ENCODE measurements at regions not wholly inside any gene's neighbourhood (a gene's known extent, or its start where the extent isn't known, plus 50 kb on each side); places are given as distances from the start of the nearest gene placed in this dataset.
A peak's percentile ranks its signal among the peaks of the same experiment; 100 is the strongest.

DNA sequence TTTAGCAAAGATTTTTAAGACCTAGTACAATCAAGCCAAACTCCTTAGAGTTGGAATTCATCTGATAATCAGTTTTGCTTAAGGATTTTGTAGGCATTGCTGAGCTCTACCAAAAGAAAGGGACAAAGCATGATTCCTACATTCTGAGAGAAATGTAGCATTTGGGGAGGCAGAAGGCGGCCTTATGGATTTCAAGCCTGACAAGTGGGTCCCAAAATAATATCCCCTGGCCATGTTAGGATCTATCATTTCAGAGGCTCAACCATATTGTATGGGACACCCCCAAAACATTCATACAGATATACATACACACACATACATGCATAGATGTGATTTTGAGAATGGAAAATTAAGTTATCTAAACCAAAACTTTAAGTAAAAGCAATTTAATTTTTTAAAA, 257.8 kb upstream of the VLDLR start (continued):
- TF ChIP-seq EHMT2 (IDR thresholded peaks at IDR 0.05) (no peak), SAFB (IDR thresholded peaks at IDR 0.05; ENCODE audit: borderline replicate concordance, low read depth, low read length) (no peak), SMC3 (conservative IDR thresholded peaks at IDR 0.05; ENCODE audit: insufficient read depth, low read depth, low read length) (no peak)
- TF ChIP-seq, protein P1, sequence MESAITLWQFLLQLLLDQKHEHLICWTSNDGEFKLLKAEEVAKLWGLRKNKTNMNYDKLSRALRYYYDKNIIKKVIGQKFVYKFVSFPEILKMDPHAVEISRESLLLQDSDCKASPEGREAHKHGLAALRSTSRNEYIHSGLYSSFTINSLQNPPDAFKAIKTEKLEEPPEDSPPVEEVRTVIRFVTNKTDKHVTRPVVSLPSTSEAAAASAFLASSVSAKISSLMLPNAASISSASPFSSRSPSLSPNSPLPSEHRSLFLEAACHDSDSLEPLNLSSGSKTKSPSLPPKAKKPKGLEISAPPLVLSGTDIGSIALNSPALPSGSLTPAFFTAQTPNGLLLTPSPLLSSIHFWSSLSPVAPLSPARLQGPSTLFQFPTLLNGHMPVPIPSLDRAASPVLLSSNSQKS (CRISPR knock-in tag; IDR thresholded peaks at IDR 0.05) = no peak
- TF ChIP-seq, protein P2, sequence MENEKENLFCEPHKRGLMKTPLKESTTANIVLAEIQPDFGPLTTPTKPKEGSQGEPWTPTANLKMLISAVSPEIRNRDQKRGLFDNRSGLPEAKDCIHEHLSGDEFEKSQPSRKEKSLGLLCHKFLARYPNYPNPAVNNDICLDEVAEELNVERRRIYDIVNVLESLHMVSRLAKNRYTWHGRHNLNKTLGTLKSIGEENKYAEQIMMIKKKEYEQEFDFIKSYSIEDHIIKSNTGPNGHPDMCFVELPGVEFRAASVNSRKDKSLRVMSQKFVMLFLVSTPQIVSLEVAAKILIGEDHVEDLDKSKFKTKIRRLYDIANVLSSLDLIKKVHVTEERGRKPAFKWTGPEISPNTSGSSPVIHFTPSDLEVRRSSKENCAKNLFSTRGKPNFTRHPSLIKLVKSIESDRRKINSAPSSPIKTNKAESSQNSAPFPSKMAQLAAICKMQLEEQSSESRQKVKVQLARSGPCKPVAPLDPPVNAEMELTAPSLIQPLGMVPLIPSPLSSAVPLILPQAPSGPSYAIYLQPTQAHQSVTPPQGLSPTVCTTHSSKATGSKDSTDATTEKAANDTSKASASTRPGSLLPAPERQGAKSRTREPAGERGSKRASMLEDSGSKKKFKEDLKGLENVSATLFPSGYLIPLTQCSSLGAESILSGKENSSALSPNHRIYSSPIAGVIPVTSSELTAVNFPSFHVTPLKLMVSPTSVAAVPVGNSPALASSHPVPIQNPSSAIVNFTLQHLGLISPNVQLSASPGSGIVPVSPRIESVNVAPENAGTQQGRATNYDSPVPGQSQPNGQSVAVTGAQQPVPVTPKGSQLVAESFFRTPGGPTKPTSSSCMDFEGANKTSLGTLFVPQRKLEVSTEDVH (IDR thresholded peaks at IDR 0.05; ENCODE audit: low read depth, partially characterized antibody) = no peak

DNA sequence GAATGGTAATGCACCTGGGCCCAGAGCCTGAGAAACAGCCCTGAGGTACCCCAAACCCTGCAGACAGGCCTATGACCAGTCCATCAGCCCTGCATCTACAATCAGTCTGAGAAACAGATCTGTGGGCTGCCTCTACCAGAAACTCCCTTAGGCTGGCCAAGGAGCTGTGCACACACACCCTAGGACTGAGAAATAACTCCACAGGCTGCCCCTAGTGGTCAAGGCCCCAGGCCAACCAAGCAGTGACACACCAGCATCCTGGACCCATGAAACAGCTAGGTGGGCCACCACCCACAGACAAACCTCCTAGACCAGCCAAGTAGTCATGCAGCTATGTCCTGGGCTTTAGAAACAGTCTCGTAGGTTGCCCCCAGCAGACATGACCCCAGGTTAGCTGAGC, 253.6 kb upstream of the VLDLR start:
- Histone ChIP-seq H3K79me2 (ENCODE audit: control insufficient read depth, insufficient read depth, low read length) (no peaks in the 10 kb centered on the region), H3K4me1 (replicated peaks in 1 of 2; ENCODE audit: control insufficient read depth in 2 of 2, insufficient read depth in 2 of 2, low read length in 2 of 2) (no peaks in the 10 kb centered on the region), H3K9ac (ENCODE audit: insufficient read depth in 1 of 2, low read depth in 2 of 2, low read length in 2 of 2) (no peak overlapping the region), H3K27ac (ENCODE audit: extremely low read depth, low read depth, low read length) (no peak overlapping the region), H3K36me3 (ENCODE audit: control insufficient read depth, insufficient read depth, low read length) (no peaks in the 10 kb centered on the region), H3K27me3 (ENCODE audit: control insufficient read depth in 2 of 2, insufficient read depth in 2 of 2, low read length in 2 of 2) (no peaks in the 10 kb centered on the region), H3K9me1 (ENCODE audit: control insufficient read depth, insufficient read depth, low read length) (no peaks in the 10 kb centered on the region), H3K4me2 (ENCODE audit: insufficient read depth, low read length) (no peak overlapping the region), H4K20me1 (replicated peaks; ENCODE audit: control insufficient read depth, insufficient read depth, low read length) (no peaks in the 10 kb centered on the region), H3K4me3 (no peak overlapping the region), H2AFZ (ENCODE audit: low read depth, low read length) (no peak overlapping the region), H3K9me3 (replicated peaks; ENCODE audit: control insufficient read depth, insufficient read depth, low read depth, low read length) (no peaks in the 10 kb centered on the region)
- POLR2A ChIA-PET = no interaction called here
- WGBS (ENCODE audit: insufficient coverage, low coverage, missing lambda C conversion rate) = no CpG with 5 or more reads among the region's 1 CpG
- intact Hi-C loops (cut with micrococcal nuclease) = no loop called here
- FAIRE-seq (no peak), DNase-seq (ENCODE audit: extremely low read depth in 1 of 4, low spot score in 3 of 4) (peak in 1 of 4 experiments; percentile 0), ATAC-seq (no peak)
- in situ Hi-C loops (cut with MboI) = no loop called here
- CTCF ChIA-PET (ENCODE audit: low intra/inter-chr PET ratio) = no interaction called here
- BruUV-seq (replicated peaks) = no TSS peak
- no peak for TF ChIP-seq CC2D1A (IDR thresholded peaks at IDR 0.05)
- TF ChIP-seq, protein P3, sequence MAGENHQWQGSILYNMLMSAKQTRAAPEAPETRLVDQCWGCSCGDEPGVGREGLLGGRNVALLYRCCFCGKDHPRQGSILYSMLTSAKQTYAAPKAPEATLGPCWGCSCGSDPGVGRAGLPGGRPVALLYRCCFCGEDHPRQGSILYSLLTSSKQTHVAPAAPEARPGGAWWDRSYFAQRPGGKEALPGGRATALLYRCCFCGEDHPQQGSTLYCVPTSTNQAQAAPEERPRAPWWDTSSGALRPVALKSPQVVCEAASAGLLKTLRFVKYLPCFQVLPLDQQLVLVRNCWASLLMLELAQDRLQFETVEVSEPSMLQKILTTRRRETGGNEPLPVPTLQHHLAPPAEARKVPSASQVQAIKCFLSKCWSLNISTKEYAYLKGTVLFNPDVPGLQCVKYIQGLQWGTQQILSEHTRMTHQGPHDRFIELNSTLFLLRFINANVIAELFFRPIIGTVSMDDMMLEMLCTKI (IDR thresholded peaks at IDR 0.05; ENCODE audit: partially characterized antibody) = no peak
- TF ChIP-seq RBFOX2 (IDR thresholded peaks at IDR 0.05; ENCODE audit: low read depth, low read length) = no peak
- TF ChIP-seq PTRF (tag; IDR thresholded peaks at IDR 0.05) = no peak
- TF ChIP-seq PCBP1 (IDR thresholded peaks at IDR 0.05; ENCODE audit: low read depth, low read length, poor library complexity, severe bottlenecking) = no peak
- no peak for TF ChIP-seq ZC3H4 (CRISPR knock-in tag; IDR thresholded peaks at IDR 0.05; ENCODE audit: borderline replicate concordance)
- no peak for TF ChIP-seq TOE1 (IDR thresholded peaks at IDR 0.05; ENCODE audit: borderline replicate concordance)
- no peak for TF ChIP-seq TOE1 (CRISPR knock-in tag; IDR thresholded peaks at IDR 0.05; ENCODE audit: borderline replicate concordance, low read depth)
- no peak for TF ChIP-seq SMARCA4 (IDR thresholded peaks at IDR 0.05)
- TF ChIP-seq, protein P4, sequence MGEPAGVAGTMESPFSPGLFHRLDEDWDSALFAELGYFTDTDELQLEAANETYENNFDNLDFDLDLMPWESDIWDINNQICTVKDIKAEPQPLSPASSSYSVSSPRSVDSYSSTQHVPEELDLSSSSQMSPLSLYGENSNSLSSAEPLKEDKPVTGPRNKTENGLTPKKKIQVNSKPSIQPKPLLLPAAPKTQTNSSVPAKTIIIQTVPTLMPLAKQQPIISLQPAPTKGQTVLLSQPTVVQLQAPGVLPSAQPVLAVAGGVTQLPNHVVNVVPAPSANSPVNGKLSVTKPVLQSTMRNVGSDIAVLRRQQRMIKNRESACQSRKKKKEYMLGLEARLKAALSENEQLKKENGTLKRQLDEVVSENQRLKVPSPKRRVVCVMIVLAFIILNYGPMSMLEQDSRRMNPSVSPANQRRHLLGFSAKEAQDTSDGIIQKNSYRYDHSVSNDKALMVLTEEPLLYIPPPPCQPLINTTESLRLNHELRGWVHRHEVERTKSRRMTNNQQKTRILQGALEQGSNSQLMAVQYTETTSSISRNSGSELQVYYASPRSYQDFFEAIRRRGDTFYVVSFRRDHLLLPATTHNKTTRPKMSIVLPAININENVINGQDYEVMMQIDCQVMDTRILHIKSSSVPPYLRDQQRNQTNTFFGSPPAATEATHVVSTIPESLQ (CRISPR knock-in tag; IDR thresholded peaks at IDR 0.05) = no peak
- TF ChIP-seq ZNF263 (CRISPR knock-in tag; IDR thresholded peaks at IDR 0.05; ENCODE audit: borderline replicate concordance) = no peak
